NCI-H524 treated with DMSO at 0.1 percent for 48 hours (cell line): ENCODE measurements at regions not wholly inside any gene's neighbourhood (a gene's known extent, or its start where the extent isn't known, plus 50 kb on each side); places are given as distances from the start of the nearest gene placed in this dataset.

ENCODE experiments used
- DNase-seq: peaks from one replicate; lab custom pipeline; 2025; lab: John Stamatoyannopoulos, UW

GRCh38 chr5:2036885-2037284, 154.2 kb upstream of the IRX4 start:
- DNase-seq, result no peak

GRCh38 chr5:2032432-2032831, 149.7 kb upstream of the IRX4 start:
- no peak for DNase-seq

GRCh38 chr5:2031581-2031980, 148.9 kb upstream of the IRX4 start:
- no peak for DNase-seq

GRCh38 chr5:2030131-2030530, 147.4 kb upstream of the IRX4 start:
- DNase-seq, result no peak

GRCh38 chr5:2029206-2029605, 146.5 kb upstream of the IRX4 start:
- no peak for DNase-seq

GRCh38 chr5:2027790-2028189, 145.1 kb upstream of the IRX4 start:
- no peak for DNase-seq

- no peak for DNase-seq
These were observed 142.4 kb upstream of the IRX4 start for GRCh38 chr5:2024986-2025721.

- no peak for DNase-seq
These were observed 140.5 kb upstream of the IRX4 start for GRCh38 chr5:2023196-2023595.

GRCh38 chr5:2022436-2022835, 139.7 kb upstream of the IRX4 start:
- no peak for DNase-seq

- DNase-seq, result no peak
These were observed 138.9 kb upstream of the IRX4 start for GRCh38 chr5:2021484-2022176.

GRCh38 chr5:2020730-2021129, 138.0 kb upstream of the IRX4 start:
- no peak for DNase-seq

GRCh38 chr5:2019716-2020115, 137.0 kb upstream of the IRX4 start:
- no peak for DNase-seq

GRCh38 chr5:2018390-2018724, 135.6 kb upstream of the IRX4 start:
- DNase-seq, result no peak

- no peak for DNase-seq
These were observed 135.0 kb upstream of the IRX4 start for GRCh38 chr5:2017540-2018389.

- no peak for DNase-seq
These were observed 133.2 kb upstream of the IRX4 start for GRCh38 chr5:2015961-2016360.

GRCh38 chr5:2015124-2015848, 132.6 kb upstream of the IRX4 start:
- no peak for DNase-seq

- DNase-seq, result no peak
These were observed 131.4 kb upstream of the IRX4 start for GRCh38 chr5:2014058-2014610.

- no peak for DNase-seq
These were observed 130.8 kb upstream of the IRX4 start for GRCh38 chr5:2013301-2014057.

- no peak for DNase-seq
These were observed 130.2 kb upstream of the IRX4 start for GRCh38 chr5:2012885-2013284.

GRCh38 chr5:2011481-2012411, 129.0 kb upstream of the IRX4 start:
- DNase-seq, result no peak
